ACHN (cell line): ENCODE measurements at regions not wholly inside any gene's neighbourhood (a gene's known extent, or its start where the extent isn't known, plus 50 kb on each side); places are given as distances from the start of the nearest gene placed in this dataset.
"Not testable (repeated sequence)": the region's sequence is repeated elsewhere in the genome, so short reads cannot be mapped to it uniquely, and the experiment has no call there.

Experiments
- DNase-seq: peaks from one replicate; pipeline ENCODE4 v3.0.0-alpha.2; 2015
- in situ Hi-C: cut with HindIII; loops from 2 replicates; pipeline ENCODE4 v1.10.0; 2017; ENCODE audit warnings: low sequenced_read_pairs, low pct_ligation_motif_present, low pct_unique_long_range_greater_than_20kb

- in situ Hi-C loops: no loop called here
- DNase-seq: no peak
These were observed 360.1 kb upstream of the RND3 start for GRCh38 chr2:150847578-150847977.

- in situ Hi-C loops: no loop called here
- DNase-seq: no peak
These were observed 359.2 kb upstream of the RND3 start for GRCh38 chr2:150846691-150847090.

GRCh38 chr2:150832686-150833085 is 345.2 kb upstream of the RND3 start:
- DNase-seq: no peak
- in situ Hi-C loops: no loop called here

GRCh38 chr2:150824118-150824517 is 336.7 kb upstream of the RND3 start:
- in situ Hi-C loops: no loop called here
- DNase-seq: no peak

GRCh38 chr2:150817422-150817821 is 330.0 kb upstream of the RND3 start:
- in situ Hi-C loops: no loop called here
- DNase-seq: no peak

GRCh38 chr2:150812664-150813367 is 325.3 kb upstream of the RND3 start:
- DNase-seq: no peak
- in situ Hi-C loops: no loop called here

GRCh38 chr2:150812066-150812465 is 324.6 kb upstream of the RND3 start:
- no peak for DNase-seq
- in situ Hi-C loops: no loop called here

GRCh38 chr2:150811259-150811855 is 323.9 kb upstream of the RND3 start:
- in situ Hi-C loops: no loop called here
- no peak for DNase-seq

GRCh38 chr2:150809103-150809502 is 321.6 kb upstream of the RND3 start:
- no peak for DNase-seq
- in situ Hi-C loops: no loop called here

GRCh38 chr2:150806336-150806735 is 318.9 kb upstream of the RND3 start:
- in situ Hi-C loops: no loop called here
- no peak for DNase-seq

GRCh38 chr2:150803689-150804398 is 316.4 kb upstream of the RND3 start:
- in situ Hi-C loops: no loop called here

GRCh38 chr2:150802635-150803034 is 315.2 kb upstream of the RND3 start:
- DNase-seq: no peak
- in situ Hi-C loops: no loop called here

More at GRCh38 chr2:150803689-150804398, 316.4 kb upstream of the RND3 start:
- DNase-seq: no peak

GRCh38 chr2:150796236-150796635 is 308.8 kb upstream of the RND3 start:
- in situ Hi-C loops, DNase-seq: not testable (repeated sequence)

- in situ Hi-C loops: no loop called here
- no peak for DNase-seq
These were observed 305.4 kb upstream of the RND3 start for GRCh38 chr2:150792780-150793300.

GRCh38 chr2:150791567-150791966 is 304.1 kb upstream of the RND3 start:
- in situ Hi-C loops: no loop called here
- no peak for DNase-seq

- DNase-seq: no peak
- in situ Hi-C loops: no loop called here
These were observed 302.0 kb upstream of the RND3 start for GRCh38 chr2:150789376-150789905.

- in situ Hi-C loops: no loop called here
- no peak for DNase-seq
These were observed 301.1 kb upstream of the RND3 start for GRCh38 chr2:150788426-150789140.

- in situ Hi-C loops: no loop called here
These were observed 300.1 kb upstream of the RND3 start for GRCh38 chr2:150787353-150788093.

More at GRCh38 chr2:150787353-150788093, 300.1 kb upstream of the RND3 start:
- DNase-seq: no peak
